ENCODE measurements at regions not wholly inside any gene's neighbourhood (a gene's known extent, or its start where the extent isn't known, plus 50 kb on each side); places are given as distances from the start of the nearest gene placed in this dataset.

DNA sequence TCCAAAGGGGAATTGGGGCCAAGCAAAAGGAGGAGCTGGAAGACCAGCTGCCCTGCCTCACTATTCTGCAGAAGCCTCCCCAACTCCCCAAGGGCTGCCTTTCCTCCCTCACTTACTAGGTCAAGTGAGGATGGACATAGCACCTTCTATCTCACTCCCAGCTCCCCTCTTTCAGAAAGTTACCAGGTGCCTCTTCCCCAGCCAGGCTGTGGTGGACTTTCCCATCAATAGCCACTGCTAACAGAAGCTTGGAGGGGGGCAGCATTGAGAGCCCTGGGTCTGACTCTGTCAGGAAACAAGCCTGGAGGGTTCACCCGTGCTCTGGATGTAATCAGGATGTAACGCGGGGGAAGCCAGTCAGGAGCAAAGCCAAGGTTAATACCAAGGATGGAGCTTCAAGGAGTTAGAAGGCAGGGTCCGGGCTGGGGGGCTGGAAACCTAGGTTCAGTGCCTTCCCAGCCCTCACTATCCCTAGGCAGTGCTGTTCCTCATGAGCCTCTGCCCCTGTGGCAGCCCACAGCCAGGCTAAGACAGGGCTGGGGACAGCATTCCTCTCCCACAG, 127.8 kb upstream of the NGF start:
- H3K9me3 ChIP-seq (ENCODE audit: control insufficient read depth in 4 of 4, low read length in 3 of 4), result no peaks in the 10 kb centered on the region
- H3K4me1 ChIP-seq (ENCODE audit: control insufficient read depth in 4 of 4, insufficient read depth in 4 of 4, low read length in 3 of 4), result no peaks in the 10 kb centered on the region
- no peaks in the 10 kb centered on the region for H3K27me3 ChIP-seq (ENCODE audit: control insufficient read depth in 4 of 4, insufficient read depth in 4 of 4, low read length in 3 of 4)
- H3K4me3 ChIP-seq (ENCODE audit: low read depth in 1 of 3, low read length in 3 of 3), result no peak overlapping the region
- no peak overlapping the region for H3K27ac ChIP-seq (ENCODE audit: low read depth in 1 of 2, low read length in 2 of 2)
- no peaks in the 10 kb centered on the region for H3K36me3 ChIP-seq (ENCODE audit: control insufficient read depth in 4 of 4, insufficient read depth in 3 of 4, low read depth in 1 of 4, low read length in 3 of 4)
- no peak for TF ChIP-seq TAF1 (conservative IDR thresholded peaks at IDR 0.05)
- no peak for TF ChIP-seq HNF4G (IDR thresholded peaks at IDR 0.05)
- TF ChIP-seq FOXA1 (IDR thresholded peaks at IDR 0.05), result no peak
- TF ChIP-seq, protein P1, sequence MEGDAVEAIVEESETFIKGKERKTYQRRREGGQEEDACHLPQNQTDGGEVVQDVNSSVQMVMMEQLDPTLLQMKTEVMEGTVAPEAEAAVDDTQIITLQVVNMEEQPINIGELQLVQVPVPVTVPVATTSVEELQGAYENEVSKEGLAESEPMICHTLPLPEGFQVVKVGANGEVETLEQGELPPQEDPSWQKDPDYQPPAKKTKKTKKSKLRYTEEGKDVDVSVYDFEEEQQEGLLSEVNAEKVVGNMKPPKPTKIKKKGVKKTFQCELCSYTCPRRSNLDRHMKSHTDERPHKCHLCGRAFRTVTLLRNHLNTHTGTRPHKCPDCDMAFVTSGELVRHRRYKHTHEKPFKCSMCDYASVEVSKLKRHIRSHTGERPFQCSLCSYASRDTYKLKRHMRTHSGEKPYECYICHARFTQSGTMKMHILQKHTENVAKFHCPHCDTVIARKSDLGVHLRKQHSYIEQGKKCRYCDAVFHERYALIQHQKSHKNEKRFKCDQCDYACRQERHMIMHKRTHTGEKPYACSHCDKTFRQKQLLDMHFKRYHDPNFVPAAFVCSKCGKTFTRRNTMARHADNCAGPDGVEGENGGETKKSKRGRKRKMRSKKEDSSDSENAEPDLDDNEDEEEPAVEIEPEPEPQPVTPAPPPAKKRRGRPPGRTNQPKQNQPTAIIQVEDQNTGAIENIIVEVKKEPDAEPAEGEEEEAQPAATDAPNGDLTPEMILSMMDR (IDR thresholded peaks at IDR 0.05; ENCODE audit: low read depth, low read length, missing input control), result no peak
- TF ChIP-seq HNF4A (conservative IDR thresholded peaks at IDR 0.05), result no peak
- TF ChIP-seq, protein P2, sequence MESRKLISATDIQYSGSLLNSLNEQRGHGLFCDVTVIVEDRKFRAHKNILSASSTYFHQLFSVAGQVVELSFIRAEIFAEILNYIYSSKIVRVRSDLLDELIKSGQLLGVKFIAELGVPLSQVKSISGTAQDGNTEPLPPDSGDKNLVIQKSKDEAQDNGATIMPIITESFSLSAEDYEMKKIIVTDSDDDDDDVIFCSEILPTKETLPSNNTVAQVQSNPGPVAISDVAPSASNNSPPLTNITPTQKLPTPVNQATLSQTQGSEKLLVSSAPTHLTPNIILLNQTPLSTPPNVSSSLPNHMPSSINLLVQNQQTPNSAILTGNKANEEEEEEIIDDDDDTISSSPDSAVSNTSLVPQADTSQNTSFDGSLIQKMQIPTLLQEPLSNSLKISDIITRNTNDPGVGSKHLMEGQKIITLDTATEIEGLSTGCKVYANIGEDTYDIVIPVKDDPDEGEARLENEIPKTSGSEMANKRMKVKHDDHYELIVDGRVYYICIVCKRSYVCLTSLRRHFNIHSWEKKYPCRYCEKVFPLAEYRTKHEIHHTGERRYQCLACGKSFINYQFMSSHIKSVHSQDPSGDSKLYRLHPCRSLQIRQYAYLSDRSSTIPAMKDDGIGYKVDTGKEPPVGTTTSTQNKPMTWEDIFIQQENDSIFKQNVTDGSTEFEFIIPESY (IDR thresholded peaks at IDR 0.05), result no peak
- no peak for TF ChIP-seq YY1 (IDR thresholded peaks at IDR 0.05)
- TF ChIP-seq, protein P3, sequence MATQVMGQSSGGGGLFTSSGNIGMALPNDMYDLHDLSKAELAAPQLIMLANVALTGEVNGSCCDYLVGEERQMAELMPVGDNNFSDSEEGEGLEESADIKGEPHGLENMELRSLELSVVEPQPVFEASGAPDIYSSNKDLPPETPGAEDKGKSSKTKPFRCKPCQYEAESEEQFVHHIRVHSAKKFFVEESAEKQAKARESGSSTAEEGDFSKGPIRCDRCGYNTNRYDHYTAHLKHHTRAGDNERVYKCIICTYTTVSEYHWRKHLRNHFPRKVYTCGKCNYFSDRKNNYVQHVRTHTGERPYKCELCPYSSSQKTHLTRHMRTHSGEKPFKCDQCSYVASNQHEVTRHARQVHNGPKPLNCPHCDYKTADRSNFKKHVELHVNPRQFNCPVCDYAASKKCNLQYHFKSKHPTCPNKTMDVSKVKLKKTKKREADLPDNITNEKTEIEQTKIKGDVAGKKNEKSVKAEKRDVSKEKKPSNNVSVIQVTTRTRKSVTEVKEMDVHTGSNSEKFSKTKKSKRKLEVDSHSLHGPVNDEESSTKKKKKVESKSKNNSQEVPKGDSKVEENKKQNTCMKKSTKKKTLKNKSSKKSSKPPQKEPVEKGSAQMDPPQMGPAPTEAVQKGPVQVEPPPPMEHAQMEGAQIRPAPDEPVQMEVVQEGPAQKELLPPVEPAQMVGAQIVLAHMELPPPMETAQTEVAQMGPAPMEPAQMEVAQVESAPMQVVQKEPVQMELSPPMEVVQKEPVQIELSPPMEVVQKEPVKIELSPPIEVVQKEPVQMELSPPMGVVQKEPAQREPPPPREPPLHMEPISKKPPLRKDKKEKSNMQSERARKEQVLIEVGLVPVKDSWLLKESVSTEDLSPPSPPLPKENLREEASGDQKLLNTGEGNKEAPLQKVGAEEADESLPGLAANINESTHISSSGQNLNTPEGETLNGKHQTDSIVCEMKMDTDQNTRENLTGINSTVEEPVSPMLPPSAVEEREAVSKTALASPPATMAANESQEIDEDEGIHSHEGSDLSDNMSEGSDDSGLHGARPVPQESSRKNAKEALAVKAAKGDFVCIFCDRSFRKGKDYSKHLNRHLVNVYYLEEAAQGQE (IDR thresholded peaks at IDR 0.05), result no peak
- no peak for DNase-seq (ENCODE audit: low spot score)
- H3K9ac ChIP-seq (ENCODE audit: low read depth in 1 of 2, low read length in 2 of 2), result no peak overlapping the region
- 68% methylated on average over 4 of the region's 4 CpGs for WGBS

DNA sequence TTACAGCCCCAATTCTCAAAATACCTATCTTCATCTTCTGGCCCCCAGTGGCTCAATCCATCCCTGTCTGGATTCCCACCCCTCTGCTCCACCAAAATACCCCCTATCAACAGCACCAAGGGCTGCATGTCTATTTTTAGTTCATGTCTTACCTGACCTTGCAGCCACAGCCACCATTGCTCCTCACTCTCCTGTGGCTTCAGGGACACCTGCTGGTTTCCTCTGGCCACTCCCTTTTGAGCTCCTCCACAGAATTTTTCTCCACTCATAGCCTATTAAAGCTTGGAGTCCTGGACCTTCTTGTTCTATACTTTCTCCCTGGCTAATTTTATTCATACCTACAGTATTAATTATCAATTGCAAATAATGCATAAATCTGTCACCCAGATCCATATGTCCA, 125.3 kb upstream of the NGF start:
- Histone ChIP-seq H3K9me3 (ENCODE audit: control insufficient read depth in 4 of 4, low read length in 3 of 4) (no peaks in the 10 kb centered on the region), H3K36me3 (ENCODE audit: control insufficient read depth in 4 of 4, insufficient read depth in 3 of 4, low read depth in 1 of 4, low read length in 3 of 4) (no peaks in the 10 kb centered on the region), H3K27me3 (ENCODE audit: control insufficient read depth in 4 of 4, insufficient read depth in 4 of 4, low read length in 3 of 4) (peaks cover 0 to 5% (median 0%) of the 10 kb centered on the region in 4 donors), H3K27ac (ENCODE audit: low read depth in 1 of 2, low read length in 2 of 2) (no peak overlapping the region), H3K9ac (ENCODE audit: low read depth in 1 of 2, low read length in 2 of 2) (no peak overlapping the region), H3K4me3 (ENCODE audit: low read depth in 1 of 3, low read length in 3 of 3) (no peak overlapping the region), H3K4me1 (ENCODE audit: control insufficient read depth in 4 of 4, insufficient read depth in 4 of 4, low read length in 3 of 4) (no peaks in the 10 kb centered on the region)
- no peak for TF ChIP-seq HNF4G (IDR thresholded peaks at IDR 0.05)
- peak; percentile 15 to 47 for TF ChIP-seq RAD21 (IDR thresholded peaks at IDR 0.05)
- no peak for DNase-seq (ENCODE audit: low spot score)

DNA sequence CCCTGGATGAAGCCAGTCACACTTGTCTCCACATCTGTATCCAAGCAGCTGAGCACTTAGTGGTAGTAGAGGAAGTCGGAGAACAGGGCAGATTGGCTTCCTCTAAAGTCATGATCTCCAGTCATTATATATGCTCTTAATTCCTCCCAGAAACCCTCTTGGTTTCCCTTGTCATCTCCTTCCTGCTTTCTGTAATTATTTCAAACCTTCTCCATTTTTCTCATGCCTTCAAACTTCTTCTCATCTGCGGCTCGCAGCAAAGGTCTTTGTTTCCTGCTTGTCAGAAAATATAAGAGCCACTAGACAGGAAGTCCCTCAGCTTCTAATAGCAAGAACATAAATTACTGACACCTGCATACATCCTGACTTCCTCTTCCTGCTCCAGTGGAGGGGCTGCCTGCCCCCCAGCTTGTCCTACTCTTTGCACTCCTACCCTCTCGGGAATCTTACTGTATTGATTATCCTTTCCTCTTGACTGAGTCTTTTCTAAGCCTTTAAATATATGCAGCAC, 124.6 kb upstream of the NGF start:
- DNase-seq (ENCODE audit: low spot score), result no peak
- no peaks in the 10 kb centered on the region for H3K9me3 ChIP-seq (ENCODE audit: control insufficient read depth in 4 of 4, low read length in 3 of 4)
- H3K27me3 ChIP-seq (ENCODE audit: control insufficient read depth in 4 of 4, insufficient read depth in 4 of 4, low read length in 3 of 4), result peaks cover 0 to 5% (median 0%) of the 10 kb centered on the region in 4 donors
- H3K36me3 ChIP-seq (ENCODE audit: control insufficient read depth in 4 of 4, insufficient read depth in 3 of 4, low read depth in 1 of 4, low read length in 3 of 4), result no peaks in the 10 kb centered on the region
- 59% methylated on average over 4 of the region's 4 CpGs for WGBS
- H3K9ac ChIP-seq (ENCODE audit: low read depth in 1 of 2, low read length in 2 of 2), result no peak overlapping the region
- H3K27ac ChIP-seq (ENCODE audit: low read depth in 1 of 2, low read length in 2 of 2), result no peak overlapping the region
- H3K4me1 ChIP-seq (ENCODE audit: control insufficient read depth in 4 of 4, insufficient read depth in 4 of 4, low read length in 3 of 4), result no peaks in the 10 kb centered on the region
- no peak overlapping the region for H3K4me3 ChIP-seq (ENCODE audit: low read depth in 1 of 3, low read length in 3 of 3)
- TF ChIP-seq, protein P3 (IDR thresholded peaks at IDR 0.05), result no peak
- TF ChIP-seq RXRA (IDR thresholded peaks at IDR 0.05), result no peak
- TF ChIP-seq HNF4G (IDR thresholded peaks at IDR 0.05), result no peak
- no peak for TF ChIP-seq GABPA (IDR thresholded peaks at IDR 0.05 in 1 of 2, conservative IDR thresholded peaks at IDR 0.05 in 1 of 2)
- TF ChIP-seq, protein P2 (IDR thresholded peaks at IDR 0.05), result no peak
- TF ChIP-seq, protein P4, sequence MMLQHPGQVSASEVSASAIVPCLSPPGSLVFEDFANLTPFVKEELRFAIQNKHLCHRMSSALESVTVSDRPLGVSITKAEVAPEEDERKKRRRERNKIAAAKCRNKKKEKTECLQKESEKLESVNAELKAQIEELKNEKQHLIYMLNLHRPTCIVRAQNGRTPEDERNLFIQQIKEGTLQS (IDR thresholded peaks at IDR 0.05), result no peak
- no peak for TF ChIP-seq TAF1 (conservative IDR thresholded peaks at IDR 0.05)
- no peak for TF ChIP-seq RAD21 (IDR thresholded peaks at IDR 0.05)
- TF ChIP-seq YY1 (IDR thresholded peaks at IDR 0.05), result no peak

Data from liver (tissue), 8 donors.